ENCODE measurements at regions not wholly inside any gene's neighbourhood (a gene's known extent, or its start where the extent isn't known, plus 50 kb on each side); places are given as distances from the start of the nearest gene placed in this dataset.

DNA sequence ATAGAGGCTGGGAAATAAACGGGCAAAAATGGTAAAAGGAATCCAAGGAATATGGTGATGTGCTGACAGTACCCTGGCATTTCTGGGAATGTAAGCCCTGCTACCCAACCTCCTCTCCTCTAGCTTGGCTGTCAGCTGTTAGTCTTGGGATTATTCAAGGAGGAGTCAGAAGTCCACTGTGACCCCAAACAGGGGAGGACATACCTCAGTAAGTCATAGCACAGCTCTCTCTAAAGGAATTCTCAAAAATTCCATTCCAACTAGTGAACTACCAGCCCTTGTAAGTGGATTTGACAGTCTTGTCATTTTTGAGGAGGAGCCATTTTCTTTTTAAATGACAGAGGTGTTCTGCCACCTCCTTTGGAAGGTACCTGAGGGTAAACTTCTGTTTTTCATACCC, 207.5 kb downstream of the PDCD6IP start:
- TF ChIP-seq JUND (IDR thresholded peaks at IDR 0.05; ENCODE audit: low read depth) = no peak
- no peak for DNase-seq (ENCODE audit: low read depth in 1 of 2, low spot score in 1 of 2)
- in situ Hi-C loops (cut with HindIII; ENCODE audit: low pct_unique_long_range_greater_than_20kb, low sequenced_read_pairs) = no loop called here

DNA sequence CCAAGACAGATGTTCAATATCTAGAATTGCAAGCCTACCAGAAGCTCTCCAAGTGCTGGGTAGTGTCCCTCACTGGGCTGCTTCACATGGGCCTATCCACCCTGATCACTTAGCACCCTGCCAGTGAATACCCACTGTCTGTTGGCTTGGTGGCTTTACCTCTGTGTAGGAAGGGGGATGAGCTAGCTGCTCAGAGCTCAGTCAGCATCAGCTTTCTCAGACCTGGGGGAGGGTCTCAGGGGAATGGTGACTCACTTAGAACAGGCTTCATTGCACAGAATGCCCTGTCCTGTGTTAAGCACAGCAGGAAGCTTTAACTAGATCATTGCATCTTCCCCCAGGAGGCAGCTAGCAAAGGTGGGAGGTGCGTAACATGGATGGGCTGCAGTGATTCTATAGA, 209.8 kb downstream of the PDCD6IP start:
- no peak for DNase-seq (ENCODE audit: low read depth in 1 of 2, low spot score in 1 of 2)
- in situ Hi-C loops (cut with HindIII; ENCODE audit: low pct_unique_long_range_greater_than_20kb, low sequenced_read_pairs) = no loop called here
- no peak for TF ChIP-seq JUND (IDR thresholded peaks at IDR 0.05; ENCODE audit: low read depth)

DNA sequence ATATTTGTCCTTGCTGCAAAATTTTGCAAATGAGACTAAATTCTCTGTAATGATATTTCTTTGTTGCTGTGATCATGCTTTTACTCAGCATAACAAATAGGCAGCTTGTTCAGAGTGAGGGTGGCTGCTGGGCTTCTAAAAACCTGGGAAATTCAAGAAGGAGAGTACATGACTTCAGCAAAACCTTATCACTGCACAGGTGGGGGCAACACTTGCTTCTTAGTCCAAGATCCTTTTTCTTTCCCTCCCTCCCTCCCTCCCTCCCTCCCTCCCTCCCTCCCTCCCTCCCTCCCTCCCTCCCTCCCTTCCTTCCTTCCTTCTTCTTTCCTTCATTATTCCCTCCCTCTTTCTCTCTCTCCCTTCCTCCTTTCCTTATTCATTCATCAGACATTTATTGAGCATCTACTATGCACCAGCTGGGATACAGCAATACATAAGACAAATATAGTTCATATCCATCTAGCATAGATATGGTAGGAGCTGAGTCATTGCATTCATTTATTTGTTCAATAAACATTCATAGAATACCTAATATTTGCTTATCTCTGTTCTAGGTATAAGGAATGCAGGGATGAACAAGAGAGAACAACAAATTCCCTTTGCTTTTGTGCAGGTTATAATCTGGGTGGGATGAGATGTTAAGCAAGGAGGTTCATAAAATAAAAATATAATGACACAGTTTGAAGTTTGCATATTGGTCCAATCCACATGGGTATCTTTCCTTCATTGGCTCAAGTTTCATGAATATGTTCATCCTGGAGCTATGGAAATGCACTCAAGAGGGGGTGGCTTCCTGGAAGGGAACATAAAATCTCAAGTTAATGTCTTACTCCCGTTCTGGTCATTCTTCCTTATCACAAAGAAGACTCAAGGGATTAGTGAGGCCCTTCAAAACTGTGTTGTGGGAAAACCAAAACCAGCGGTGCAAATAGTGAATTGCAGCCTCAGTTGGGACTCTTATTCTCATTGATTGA, 210.7 kb downstream of the PDCD6IP start:
- no peak for TF ChIP-seq JUND (IDR thresholded peaks at IDR 0.05; ENCODE audit: low read depth)

DNA sequence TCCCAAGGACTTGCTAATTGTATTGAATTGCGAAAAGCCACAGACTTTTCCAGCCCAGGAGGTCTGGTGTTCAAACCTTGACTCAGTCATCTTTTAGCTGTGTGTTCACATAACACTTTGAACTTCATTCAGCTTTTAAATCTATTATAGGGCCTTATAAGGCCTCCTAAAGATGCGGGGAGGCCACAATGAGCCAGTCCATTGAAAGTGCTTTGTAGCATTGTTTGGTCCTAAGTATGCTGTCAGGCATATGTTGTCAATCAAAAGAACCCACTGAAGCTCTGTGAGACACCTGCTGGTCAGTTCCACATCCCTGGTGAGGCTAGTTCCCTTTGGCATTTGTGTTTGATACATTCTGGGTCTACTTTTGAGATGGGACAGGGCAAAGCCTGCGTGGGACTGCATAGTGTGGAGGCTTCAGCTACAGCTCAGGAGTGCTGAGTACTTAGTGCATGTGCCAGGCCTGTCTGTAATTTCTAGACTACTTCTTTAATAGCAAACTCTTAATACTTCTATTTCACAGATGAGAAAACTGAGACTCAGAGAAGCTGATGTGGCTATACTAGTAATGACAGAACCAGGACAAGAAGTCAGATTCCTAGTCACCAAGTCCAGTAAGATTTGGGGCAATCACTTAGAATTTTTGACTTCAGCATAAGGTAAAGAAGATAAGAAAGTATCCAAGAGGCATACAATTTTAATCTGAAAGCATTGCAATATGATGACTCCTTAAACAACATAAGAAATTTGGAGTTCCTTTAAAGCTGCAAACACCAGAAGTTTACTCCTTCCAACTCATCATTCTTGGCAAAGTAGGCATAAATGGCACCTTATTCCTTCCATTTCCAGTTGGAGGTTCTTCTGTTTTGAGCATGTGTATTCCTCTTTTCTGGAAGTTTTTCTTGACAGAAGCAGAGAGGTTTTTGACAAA, 213.0 kb downstream of the PDCD6IP start:
- DNase-seq (ENCODE audit: low read depth in 1 of 2, low spot score in 1 of 2) = peak; percentile 22 to 62
- in situ Hi-C loops (cut with HindIII; ENCODE audit: low pct_unique_long_range_greater_than_20kb, low sequenced_read_pairs) = no loop called here
- no peak for TF ChIP-seq JUND (IDR thresholded peaks at IDR 0.05; ENCODE audit: low read depth)

More for the DNA sequence above, 210.7 kb downstream of the PDCD6IP start:
- in situ Hi-C loops (cut with HindIII; ENCODE audit: low pct_unique_long_range_greater_than_20kb, low sequenced_read_pairs) = no loop called here
- no peak for DNase-seq (ENCODE audit: low read depth in 1 of 2, low spot score in 1 of 2)

DNA sequence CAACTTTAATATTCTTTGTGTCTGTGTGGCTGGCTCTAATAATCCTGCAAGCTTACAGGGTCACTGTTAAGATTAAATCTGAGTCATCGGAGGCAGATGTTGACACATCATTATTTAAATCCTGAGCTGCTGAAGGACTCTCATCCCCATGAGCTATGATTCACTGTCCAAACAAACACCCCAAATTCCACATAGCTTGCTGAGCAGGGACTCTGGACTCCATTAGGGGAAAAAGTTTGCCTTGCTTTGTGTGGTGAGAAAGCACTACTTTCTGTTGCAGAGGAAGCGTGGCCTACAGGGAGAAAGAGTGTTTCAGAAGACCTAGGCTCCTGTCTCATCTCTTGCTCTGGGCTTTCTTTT, 213.7 kb downstream of the PDCD6IP start:
- peak; percentile 9 to 53 for DNase-seq (ENCODE audit: low read depth in 1 of 2, low spot score in 1 of 2)
- in situ Hi-C loops (cut with HindIII; ENCODE audit: low pct_unique_long_range_greater_than_20kb, low sequenced_read_pairs) = no loop called here
- 0 out of 2 replicates have a peak, but pooled peaks have one; percentile 30 for TF ChIP-seq JUND (IDR thresholded peaks at IDR 0.05; ENCODE audit: low read depth)

DNA sequence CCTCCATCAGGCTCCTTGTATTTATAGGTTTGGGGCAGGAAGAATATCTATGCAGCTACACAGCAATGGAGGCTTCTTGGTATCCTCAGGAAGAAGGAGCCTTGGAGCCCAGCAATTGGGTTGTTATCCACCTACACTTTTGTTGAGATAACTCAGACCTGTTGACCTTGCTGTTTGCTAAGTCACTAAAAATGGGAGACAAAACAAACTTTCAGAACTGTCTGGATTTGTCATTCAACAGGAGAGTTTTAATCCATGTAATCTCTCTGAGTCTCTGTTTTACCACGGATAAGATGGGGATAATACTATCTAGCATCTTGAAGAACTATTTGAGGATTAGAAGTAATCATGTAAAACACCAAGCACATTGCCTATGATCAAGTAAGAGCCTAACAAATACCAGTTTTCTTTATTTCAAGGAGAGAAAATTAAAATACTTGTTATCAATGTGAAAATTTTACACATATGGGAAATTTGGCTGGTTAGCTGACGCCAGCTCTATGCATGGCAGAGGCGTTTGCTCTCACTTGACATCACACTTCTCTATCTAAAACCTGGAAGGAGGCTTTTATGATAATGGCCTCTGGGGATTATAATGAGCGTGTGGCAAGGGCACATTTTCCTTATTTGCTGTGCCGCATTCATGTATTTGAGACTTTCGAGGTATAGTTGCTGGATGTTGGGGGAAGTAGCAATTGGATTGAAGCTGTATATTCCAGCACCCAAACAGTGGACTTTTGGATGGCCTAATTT, 215.6 kb downstream of the PDCD6IP start:
- in situ Hi-C loops (cut with HindIII; ENCODE audit: low pct_unique_long_range_greater_than_20kb, low sequenced_read_pairs) = no loop called here
- no peak for TF ChIP-seq JUND (IDR thresholded peaks at IDR 0.05; ENCODE audit: low read depth)
- DNase-seq (ENCODE audit: low read depth in 1 of 2, low spot score in 1 of 2) = no peak

DNA sequence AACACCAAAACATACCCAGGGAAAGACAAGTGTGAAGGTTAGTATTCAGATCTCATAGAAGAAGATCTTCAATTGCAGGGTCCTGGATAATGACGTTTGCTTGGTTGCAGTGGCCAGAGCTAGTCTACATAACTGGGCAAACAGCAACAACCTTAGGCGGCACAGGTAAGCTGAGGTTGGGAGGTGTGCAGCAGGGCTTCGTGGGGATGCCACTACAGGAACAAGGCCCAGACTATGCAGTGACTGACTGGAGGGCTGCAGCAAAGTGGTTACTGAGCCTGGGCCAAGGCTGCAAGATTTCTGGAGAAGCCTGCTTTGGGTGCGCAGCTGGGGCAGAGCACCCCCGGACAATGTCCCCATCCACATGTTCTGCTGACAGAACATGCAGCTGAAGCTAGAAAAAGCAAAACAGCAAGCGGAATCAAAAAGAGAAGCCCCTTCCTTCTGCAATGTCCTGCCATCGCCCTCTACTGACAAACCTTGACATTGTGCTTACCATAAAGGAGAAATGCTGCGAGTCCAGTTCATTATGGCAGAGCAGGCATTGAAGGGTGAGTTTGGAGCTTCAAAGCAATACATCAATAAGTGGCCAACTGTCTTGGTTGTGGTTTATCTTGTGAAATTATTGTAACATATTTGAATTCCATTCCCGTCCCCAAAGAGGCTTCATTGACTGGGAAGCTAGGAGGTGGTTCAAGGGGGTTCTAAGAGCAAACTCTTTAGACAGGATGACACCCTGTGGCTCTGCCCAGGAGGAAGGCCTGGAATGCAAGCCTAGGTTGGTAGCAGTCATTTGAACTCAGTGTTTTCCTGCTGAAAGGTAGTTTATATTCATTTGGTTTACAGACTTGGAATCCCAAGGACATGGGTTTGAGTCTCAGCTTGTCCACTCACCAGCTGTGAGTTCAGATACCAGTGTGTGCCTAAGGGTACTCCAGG, 217.0 kb downstream of the PDCD6IP start:
- in situ Hi-C loops (cut with HindIII; ENCODE audit: low pct_unique_long_range_greater_than_20kb, low sequenced_read_pairs) = no loop called here
- DNase-seq (ENCODE audit: low read depth in 1 of 2, low spot score in 1 of 2) = no peak
- no peak for TF ChIP-seq JUND (IDR thresholded peaks at IDR 0.05; ENCODE audit: low read depth)

DNA sequence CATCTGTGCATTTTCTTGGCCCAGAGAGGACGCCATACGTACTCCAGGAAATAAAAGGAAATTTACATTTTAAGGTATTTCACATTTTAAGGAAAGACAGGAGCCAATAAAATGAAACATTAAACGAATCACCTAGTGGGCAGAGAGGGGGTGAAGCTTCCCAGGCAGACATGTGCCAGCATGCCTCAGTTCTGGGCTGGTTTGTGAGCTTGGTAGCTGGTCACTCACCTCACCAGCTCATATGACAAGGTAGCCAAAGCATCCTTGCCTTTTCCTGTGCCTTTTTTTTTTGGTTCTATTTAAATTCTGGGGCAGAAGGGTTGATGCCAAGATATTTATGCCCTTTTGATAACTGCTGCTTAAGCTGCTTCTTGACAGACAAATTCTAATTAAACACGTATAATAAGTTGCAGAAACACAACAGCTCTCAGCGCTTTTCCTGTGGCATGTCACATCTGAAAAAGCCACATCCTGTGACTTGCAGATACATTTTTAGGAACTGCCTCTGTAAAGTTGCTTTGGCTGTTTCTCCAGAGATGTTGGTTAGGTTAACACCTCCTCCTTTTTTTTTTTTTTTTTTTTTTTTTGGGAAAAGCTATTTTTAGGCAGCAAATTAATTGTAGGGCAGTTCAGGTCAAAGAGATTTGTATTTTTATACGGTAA, 218.6 kb downstream of the PDCD6IP start:
- TF ChIP-seq JUND (IDR thresholded peaks at IDR 0.05; ENCODE audit: low read depth) = no peak
- no peak for DNase-seq (ENCODE audit: low read depth in 1 of 2, low spot score in 1 of 2)
- in situ Hi-C loops (cut with HindIII; ENCODE audit: low pct_unique_long_range_greater_than_20kb, low sequenced_read_pairs) = no loop called here

DNA sequence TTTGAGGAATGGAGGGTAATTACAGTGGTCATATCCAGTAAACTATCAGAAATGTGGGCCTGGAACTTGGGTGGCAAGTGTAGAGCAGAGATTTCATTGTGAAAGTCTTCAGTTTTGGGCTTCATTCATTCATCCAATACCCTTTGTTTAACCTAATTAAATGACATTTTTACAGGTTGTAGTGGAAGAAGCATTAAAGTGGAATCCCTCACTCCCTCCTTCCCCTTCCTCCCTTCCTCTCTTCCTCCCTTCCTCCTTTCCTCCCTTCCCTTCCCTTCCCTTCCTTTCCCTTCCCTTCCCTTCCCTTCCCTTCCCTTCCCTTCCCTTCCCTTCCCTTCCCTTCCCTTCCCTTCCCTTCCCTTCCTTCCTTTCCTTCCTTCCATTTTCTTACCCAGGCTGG, 219.3 kb downstream of the PDCD6IP start:
- TF ChIP-seq JUND (IDR thresholded peaks at IDR 0.05; ENCODE audit: low read depth) = no peak
- no peak for DNase-seq (ENCODE audit: low read depth in 1 of 2, low spot score in 1 of 2)
- in situ Hi-C loops (cut with HindIII; ENCODE audit: low pct_unique_long_range_greater_than_20kb, low sequenced_read_pairs) = no loop called here

DNA sequence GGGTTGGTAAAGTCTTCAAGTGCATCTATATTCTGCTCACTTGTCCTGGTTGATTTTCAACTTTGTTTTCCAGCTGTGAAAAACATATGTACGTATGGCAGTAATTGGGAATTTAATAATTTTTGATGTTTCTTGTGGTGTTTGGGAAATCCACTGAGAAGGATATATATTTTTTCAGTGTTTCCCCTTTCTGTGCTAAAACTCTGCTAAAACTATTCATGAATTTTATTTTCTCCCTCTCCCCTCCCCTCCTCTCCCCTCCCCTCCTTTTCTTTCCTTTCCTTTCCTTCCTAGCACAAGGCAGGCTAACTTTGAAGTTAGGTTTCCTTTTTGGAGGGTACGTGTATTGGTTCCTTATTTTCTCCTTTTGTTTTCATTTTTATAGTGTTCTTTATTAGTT, 220.7 kb downstream of the PDCD6IP start:
- no peak for DNase-seq (ENCODE audit: low read depth in 1 of 2, low spot score in 1 of 2)
- no peak for TF ChIP-seq JUND (IDR thresholded peaks at IDR 0.05; ENCODE audit: low read depth)
- in situ Hi-C loops (cut with HindIII; ENCODE audit: low pct_unique_long_range_greater_than_20kb, low sequenced_read_pairs) = no loop called here

DNA sequence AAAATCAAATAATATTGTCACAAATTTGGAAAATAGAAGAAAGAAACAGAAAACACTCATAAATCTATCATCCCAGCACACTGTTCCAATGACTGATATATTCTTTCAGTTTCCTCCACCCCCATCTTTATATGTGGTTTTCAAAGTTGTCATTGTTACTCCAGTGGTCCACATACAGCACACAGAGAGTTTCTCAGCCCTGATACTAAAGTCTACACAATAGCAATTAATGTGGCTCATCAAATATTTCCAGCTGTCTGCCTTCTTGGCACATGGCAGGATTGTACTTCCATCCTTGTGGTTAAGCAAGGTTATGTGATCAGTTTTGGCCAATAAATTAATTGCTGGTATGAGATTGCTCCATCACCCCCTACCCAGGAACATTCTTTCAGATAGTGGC, 221.7 kb downstream of the PDCD6IP start:
- in situ Hi-C loops (cut with HindIII; ENCODE audit: low pct_unique_long_range_greater_than_20kb, low sequenced_read_pairs) = no loop called here
- TF ChIP-seq JUND (IDR thresholded peaks at IDR 0.05; ENCODE audit: low read depth) = no peak
- no peak for DNase-seq (ENCODE audit: low read depth in 1 of 2, low spot score in 1 of 2)
